HG03103 (cell line): ENCODE measurements at regions not wholly inside any gene's neighbourhood (a gene's known extent, or its start where the extent isn't known, plus 50 kb on each side); places are given as distances from the start of the nearest gene placed in this dataset.
"Not testable (repeated sequence)": the region's sequence is repeated elsewhere in the genome, so short reads cannot be mapped to it uniquely, and the experiment has no call there.

Experiments
- ATAC-seq: cut with Tn5 transposase; IDR thresholded peaks from one replicate; pipeline ENCODE4 v1.9.1; 2021; ENCODE audit warnings: low read depth; ENCODE audit not compliant: unreplicated experiment

DNA sequence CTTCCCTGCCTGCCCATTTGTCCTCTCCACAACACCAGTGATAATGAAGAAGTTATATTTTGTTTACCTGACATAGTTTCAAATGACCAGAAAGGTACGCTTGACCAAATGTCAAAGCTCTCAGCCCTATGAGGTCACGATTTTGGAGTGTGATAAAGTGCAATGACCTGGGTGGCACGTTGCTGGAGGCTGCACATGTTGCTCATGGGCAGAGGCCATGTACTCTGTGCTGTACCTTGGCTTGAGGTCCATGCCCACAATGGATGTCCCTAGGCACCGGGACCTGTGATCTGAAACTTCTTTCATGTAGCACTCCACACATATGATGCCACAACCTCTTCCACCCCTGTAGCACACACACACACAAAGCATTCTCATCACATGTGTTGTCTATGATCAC is 164.0 kb upstream of the HEY2 start:
- no peak for ATAC-seq

DNA sequence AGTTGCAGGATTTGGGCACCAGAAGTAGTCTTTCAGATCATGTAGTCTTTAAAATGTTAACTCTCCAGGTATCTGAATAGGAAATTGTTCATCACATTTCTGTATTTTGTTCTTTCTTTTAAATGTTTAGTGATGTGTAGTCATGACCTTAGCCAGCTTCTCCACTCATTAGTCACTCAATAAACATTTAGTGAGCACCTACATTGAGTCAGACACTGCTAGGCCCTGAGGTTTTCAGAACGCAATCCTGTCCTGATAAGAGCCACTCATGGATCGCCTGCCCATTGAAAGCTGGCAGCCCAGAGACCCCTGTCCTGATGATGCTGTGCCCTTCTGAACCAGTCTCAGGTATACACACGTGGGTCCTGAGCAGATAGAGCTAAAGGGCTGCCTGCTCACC is 163.4 kb upstream of the HEY2 start:
- no peak for ATAC-seq

DNA sequence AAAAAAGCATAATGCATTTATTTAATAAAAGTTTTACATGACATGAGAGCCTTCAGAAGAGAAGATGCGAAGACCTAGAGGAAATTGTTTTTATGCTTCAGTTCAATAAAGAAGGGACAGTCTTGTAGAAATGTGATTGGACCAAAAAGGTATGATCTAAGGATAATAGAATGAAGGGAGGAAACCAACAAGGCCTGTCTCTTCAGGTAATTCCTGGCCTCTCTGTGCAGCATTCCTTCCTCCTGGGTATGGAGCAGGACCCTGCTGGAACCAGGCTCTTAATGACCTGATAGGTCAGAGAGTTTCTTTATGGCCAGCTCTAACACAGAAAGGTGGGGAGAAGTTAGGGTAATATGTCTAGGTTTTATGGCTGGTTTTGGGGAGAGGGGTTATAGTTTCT is 162.8 kb upstream of the HEY2 start:
- no peak for ATAC-seq

DNA sequence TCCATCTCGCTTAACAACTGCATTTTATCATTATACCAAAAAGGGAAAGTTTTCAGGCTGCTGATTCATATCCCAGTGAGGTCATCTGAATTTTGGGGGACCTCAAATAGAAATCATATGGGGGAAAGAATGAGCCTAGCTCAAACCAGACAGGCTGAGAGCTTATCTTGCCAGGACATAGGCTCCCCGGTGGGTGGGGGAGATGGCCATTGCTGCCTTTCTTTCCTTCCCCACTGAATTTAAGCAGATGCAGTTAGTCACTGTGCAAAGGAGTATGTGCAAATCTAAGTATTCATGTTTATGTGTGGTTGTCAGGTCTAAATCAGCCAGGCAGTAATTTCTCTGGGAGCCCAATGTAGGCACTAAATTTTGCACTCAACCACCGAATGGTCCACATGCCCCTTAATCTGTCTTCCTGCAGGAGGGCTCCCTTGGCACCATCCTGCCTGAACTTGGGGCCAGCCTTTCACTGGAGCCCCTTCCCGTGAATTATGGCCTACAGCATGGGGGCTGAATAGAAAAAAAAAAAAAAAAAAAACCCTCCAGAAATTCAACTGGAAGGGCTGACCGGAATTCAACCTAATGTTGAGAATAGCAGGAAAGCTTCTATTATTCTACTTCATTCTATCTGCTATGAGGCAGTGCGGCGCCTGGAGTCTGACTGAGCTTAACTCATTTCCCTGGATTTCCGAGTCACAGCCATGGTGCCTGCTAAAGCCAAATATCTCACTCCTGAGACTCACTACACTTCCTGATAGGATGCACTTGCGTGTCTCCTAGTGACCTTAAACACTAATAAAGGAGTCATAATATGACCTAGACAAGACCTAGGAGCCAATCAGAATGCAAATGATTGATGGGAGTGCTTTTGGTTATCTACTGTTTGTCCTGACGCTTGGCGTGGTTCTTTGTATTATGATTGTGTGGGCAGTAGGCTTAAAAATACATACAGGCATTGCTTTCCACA is 161.5 kb upstream of the HEY2 start:
- no peak for ATAC-seq

DNA sequence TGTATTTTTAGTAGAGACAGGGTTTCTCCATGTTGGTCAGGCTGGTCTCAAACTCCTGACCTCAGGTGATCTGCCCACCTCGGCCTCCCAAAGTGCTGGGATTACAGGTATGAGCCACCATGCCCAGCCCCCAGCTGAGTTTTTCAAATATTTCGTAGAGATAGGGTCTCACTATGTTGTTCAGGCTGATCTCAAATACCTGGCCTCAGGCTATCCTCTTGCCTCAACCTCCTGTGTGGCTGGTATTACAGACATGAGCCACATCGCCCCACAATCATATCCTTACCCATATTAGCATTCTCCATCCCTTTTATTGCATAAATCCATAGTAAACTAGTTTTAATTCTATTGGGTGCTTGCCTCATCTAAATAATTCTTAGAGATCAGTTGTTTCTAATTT is 157.6 kb upstream of the HEY2 start:
- ATAC-seq = not testable (repeated sequence)

DNA sequence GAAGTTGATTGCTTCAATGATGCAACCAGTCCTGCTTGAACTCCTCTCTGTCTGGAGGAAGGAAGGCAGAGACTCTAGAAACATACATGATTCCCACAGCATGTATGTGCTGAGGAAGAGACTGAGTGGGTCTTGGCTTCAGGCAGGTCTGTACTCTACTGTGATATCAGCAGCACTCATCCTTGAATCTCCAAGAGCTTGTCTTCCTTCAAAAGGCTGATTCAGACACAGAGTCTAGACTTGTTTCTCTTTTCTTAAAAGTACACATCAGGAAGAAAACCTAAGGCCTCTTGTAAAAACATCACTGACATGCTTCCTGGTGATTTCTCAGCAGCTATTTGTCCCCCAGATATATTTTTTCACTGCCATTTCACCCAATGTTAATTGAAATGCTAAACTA is 155.7 kb upstream of the HEY2 start:
- no peak for ATAC-seq

DNA sequence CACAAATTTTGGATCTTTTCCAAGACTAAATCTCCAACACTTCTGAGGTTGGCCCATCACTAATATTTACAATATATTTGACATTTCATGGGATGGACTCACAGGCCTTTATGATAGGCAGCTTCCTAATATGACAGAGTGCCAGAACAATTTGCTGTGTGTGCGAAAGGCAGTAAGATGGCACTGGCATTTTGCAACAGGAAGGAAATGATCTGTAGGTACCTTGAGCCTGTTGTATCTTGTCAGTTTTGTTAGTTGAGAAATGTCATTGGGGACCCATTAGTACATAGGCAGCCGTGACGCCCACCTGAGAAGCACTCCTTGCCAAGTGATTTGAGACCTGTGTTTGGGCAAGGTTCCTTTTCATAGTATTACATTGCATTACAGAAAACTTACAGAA is 153.4 kb upstream of the HEY2 start:
- ATAC-seq = no peak

DNA sequence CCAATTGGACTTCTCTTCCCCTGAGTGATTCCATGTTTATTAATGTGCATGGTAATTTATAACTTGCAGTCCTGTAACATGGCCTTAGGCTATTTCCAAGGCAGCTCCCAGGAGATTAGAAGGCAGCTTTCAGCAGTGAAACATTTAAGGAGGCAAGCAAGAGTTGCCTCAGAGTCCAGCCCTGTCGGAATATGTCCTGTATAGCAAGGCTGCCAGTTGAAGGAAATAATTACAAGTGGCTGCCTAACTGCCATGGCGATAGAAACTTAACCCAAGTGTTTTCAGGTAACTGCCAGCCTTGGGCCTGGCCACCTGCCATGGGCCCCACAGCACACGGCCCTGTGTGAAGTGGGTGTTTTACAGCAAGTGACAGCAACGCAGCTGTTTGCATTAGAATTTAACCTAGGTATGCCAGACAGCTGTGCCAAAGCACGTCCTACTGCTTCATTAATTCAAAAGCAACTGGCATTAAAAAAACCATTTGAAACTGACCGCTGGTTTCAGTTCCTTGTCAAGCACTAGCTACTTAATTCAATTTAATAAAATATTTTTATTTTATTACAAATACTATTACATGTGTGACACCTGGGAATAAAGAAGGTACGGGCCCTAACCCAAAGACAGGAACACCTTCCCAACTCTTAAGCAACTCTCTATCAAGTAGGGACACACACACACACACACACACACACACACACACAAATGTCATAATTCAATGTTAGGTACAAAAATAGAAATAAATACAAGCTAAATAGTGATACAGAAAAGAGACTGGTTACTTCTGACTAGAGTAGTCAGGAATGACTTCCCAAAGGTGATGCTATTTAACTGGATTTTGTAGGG is 151.8 kb upstream of the HEY2 start:
- ATAC-seq = no peak

DNA sequence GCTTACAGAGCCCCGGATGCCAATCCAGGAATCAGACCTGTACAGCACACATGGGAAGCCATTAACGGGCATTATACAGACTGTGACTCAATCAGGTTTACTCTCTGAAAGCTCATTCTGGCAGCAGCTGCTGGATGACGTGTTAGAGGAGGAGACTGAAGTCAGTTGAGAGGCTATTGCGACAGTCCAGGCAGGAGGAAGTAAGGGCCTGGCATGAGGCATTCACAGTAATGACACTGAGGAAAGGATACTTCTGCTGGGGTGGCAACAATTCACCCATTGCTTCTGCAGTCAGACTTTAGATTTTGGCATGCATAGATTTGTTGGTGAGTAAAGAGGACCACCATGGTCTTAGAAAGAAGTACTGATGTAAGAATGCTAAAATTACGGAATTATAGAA is 151.0 kb upstream of the HEY2 start:
- ATAC-seq = no peak

DNA sequence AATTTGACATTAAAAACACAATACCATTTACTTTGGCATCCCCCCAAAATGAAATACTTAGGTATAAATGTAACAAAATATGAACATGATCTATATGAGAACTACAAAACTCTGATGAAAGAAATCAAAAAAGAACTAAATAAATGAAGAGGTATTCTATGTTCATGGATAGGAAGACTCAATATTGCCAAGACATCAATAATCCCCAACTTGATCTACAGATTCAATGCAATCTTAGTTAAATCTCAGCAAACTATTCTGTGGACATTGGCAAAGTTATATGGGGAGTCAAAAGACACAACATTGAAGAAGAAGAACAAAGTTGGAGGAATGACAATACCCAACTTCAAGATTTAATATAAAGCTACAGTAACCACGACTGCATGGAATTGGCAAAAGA is 145.2 kb upstream of the HEY2 start:
- no peak for ATAC-seq

DNA sequence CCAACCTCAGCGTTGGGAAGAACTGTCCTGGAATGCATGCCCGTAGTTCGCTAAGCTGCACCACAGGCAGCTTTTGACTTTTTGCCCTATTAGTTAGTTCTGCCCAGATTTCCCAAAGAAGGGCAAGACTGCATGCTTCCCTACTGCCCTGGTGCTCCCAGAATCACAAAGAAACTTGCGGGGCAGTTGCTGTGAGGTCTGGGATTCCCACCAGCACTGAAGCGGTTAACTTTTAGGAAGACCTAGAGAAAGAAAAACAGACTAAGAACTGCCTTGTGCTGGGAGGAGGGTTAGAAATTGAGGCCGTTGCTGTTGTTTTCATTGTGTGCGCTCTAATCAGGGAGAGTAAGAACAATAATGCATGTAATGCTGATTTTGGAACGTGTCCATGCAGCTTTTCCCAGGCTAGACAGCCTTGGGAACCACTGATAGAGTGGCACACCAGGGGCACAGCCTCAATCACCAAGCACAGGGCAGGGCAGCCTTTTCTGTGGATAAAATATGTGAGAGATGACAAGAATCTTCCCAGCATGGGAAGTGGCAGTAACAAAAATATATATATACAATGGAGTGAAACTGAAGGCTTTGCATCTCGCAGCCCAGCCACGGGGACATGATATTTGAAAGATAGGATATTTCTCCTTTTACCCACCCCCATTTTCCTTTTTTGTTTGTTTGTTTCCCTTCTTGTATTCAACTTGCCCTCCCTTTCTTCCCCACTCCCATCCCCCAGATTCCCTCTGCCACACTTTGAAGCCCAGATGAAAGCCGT is 137.7 kb upstream of the HEY2 start:
- no peak for ATAC-seq

DNA sequence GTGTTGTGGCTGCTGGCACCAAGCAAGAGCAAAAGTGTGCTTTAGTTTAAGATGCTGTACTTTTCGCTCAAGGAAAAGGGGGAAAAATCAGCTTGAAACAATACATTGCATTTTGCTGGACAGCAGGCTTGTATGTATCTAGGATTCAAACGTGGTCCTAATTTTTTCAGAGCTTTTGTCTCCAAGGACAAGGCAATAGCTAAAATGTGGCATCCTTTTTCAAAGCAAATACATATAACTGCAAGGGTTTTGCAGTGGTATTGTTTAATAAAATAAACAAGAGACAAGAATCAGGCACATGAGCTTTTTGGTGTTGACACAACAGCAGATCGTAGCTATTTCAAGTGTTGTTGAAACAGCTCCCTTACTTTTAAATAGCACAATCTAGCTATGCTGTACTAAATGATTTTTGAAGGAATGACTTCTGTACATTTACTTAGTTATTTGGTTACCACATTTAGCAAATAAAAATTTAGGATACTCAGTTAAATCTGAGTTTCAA is 137.0 kb upstream of the HEY2 start:
- no peak for ATAC-seq

DNA sequence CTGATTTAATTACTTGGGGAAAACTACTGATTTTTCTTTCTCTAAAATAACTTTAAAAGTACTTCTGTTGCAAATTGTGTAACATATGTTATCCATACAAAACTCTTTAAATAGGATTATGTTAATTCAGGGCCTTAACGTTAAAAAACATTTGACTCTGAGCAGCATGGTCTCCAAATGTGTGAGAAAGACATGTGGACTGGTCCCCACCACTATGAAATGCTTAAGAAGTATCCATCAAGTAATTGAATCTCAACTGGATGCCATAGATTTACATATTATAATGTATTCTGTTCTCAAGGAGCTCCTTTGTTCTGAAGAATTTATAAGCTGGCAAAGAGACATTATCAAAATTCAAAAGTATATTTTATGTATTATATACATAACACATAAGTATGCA is 130.8 kb upstream of the HEY2 start:
- no peak for ATAC-seq

DNA sequence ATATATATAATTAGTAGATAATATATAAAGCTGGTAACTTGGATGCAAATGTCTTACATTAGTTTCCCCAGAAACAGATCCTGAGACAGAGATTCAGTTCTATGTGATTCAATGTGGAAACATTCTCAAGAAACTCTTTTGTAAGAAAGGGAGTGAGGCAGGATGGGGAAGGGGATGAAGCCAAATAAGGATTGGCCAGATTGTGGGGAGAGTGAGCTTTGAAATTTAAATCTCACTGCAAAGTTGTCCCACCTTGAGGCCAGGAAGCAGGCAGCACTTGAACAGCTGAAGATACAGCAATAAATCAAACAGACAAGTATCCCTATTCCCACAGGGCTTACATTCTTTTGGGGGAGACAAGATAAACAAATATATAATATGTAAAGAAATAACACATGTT is 126.3 kb upstream of the HEY2 start:
- ATAC-seq = no peak

DNA sequence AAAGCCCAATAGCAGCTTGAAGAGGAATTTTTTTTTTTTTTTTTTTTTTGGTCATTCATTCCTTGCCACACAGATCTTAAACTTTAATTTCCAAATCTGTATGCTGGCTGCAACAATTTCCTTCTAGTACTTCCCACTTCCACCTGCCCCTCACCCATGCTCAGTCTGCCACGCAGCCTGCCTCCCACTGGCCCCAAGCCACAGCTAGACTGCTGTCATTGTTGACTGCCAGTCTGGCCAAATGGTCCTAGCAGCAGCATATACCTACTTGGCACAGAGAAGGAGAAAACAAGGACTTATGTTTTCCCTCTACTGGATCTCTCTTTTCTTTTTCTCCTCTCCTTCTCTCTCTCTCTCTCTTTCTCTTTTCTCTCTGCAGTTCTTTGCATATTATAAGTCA is 118.3 kb upstream of the HEY2 start:
- no peak for ATAC-seq

DNA sequence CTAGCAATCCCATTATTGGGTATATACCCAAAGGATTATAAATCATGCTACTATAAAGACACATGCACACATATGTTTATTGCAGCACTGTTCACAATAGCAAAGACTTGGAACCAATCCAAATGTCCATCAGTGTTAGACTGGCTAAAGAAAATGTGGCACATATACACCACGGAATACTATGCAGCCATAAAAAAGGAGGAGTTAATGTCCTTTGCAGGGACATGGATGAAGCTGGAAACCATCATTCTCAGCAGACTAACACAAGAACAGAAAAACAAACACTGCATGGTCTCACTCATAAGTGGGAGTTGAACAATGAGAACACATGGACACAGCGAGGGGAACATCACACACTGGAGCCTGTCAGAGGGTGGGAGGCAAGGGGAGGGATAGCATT is 113.4 kb upstream of the HEY2 start:
- not testable (repeated sequence) for ATAC-seq

DNA sequence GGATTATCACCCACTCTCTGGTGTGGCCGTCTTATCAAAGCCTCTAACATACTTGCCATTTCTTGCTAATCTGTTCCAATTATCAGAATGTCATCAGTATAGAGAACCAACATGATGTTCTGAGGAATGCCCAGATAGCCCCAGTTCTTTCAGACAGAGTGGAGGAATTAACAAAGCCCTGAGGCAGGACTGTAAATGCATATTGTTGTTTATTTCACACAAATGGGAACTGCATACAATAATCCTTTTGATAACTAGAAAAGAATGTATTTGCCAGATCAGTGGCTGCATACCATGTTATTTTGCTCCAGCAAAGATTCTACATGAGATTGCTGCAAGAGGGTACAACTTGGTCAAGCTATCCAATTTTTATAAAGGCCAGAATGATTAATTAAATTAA is 112.8 kb upstream of the HEY2 start:
- ATAC-seq = no peak

DNA sequence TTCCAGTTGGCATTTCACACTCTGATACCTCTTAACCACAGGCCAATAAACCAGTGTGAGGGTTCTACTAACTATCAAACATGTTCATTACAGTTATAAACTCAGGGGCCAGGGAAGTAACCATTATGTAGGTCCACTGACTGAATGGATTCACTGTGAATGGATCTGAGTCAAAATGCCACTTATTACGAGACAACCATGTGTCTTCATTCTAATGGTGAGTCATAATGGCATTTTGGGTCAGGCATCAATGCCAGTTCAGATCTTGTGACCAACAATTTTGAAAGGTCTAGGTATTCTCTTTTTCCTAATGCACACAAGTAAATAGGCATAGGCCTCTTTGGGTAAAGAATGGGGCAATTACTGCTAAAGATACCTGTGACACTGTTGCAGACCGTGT is 112.2 kb upstream of the HEY2 start:
- ATAC-seq = no peak

DNA sequence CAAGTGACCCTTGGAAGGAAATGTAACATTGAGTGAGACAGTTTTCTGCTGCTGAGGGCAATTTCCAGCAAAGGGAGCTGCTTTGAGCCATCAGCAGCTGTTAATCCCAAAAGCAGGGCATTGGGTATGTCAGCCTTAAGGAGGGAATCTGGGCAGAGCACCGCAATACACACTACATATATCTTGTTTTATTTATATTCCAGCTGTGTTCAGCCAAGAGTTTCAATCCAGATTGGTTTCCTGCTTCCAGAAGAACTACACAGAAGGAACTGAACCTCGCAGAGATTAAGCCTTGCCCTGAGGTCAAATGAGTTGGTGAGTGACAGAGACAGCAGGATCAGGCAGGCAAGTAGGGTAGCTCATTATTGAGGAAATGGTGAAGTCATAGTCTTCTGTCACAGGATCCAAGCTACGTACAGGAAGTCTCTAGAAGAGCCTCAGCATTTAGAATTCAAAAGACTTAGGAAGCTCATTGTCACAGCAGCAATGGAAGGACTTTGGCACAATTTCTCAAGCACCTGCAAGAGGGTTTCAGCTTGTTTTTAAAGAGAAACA is 109.9 kb upstream of the HEY2 start:
- ATAC-seq = no peak

DNA sequence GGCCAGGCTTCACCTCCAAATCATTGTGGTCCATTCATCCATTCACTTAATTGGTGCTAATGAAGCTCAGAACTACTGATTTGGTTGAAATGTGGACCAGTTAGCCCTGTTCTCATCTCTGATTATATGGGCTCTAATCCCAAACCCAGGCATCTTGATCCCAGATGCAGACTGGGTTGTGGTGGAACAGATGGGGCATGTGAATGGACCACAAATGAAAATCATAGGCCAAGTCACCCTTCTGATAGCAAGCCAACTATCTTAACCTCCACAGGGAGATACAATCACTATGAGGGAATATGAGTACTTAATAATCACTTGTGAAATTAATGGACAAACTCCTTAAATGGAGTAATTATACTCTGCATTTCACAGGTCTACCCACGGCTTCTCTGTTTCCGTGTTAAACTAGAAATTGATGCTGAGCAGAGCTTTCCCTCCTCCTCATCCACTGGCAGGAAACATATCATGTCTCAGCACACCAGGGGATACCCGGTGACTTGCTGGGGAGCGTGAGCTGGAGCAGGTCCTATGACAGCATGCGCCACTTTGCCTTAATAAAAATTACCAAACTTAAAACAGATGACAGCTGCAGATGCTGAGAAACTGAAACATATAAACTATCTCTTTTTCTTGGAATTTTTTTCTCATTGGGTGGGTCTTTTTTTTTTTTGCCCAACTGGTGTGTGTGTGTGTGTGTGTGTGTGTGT is 108.8 kb upstream of the HEY2 start:
- ATAC-seq = no peak
